DOHH2 (cell line): ENCODE measurements at regions not wholly inside any gene's neighbourhood (a gene's known extent, or its start where the extent isn't known, plus 50 kb on each side); places are given as distances from the start of the nearest gene placed in this dataset.

ENCODE experiments used
- H3F3A ChIP-seq: fragments of 200-600 bp; sonication (generic), shearing (Covaris generic); 2 replicates; pipeline ENCODE4 v1.6.0; 2016; ENCODE audit warnings: antibody characterized with exemption, mild to moderate bottlenecking; ENCODE audit not compliant: control insufficient read depth, insufficient read depth
- H3K27ac ChIP-seq: fragments of 200-600 bp; sonication (generic); 2 replicates; pipeline ENCODE4 v1.5.1; 2014; ENCODE audit warnings: low read depth, mild to moderate bottlenecking, low read length, moderate library complexity
- H3K27me3 ChIP-seq: fragments of 200-600 bp; sonication (generic); 2 replicates; pipeline ENCODE4 v1.6.1; 2014; ENCODE audit warnings: mild to moderate bottlenecking, low read length, mixed read lengths; ENCODE audit not compliant: control insufficient read depth
- H3K36me3 ChIP-seq: fragments of 200-600 bp; sonication (generic); 2 replicates; pipeline ENCODE4 v1.6.1; 2014; ENCODE audit warnings: mild to moderate bottlenecking, low read length, moderate library complexity, mixed read lengths; ENCODE audit not compliant: control insufficient read depth
- H3K4me1 ChIP-seq: fragments of 200-600 bp; sonication (generic); 2 replicates; pipeline ENCODE4 v1.6.1; 2014; ENCODE audit warnings: mild to moderate bottlenecking, low read length, mixed read lengths; ENCODE audit not compliant: control insufficient read depth
- H3K4me2 ChIP-seq: fragments of 200-600 bp; sonication (generic); 2 replicates; pipeline ENCODE4 v1.6.0; 2014; ENCODE audit warnings: mild to moderate bottlenecking, low read length, moderate library complexity
- H3K4me3 ChIP-seq: fragments of 200-600 bp; sonication (generic); 2 replicates; pipeline ENCODE4 v1.5.1; 2014; ENCODE audit warnings: mild to moderate bottlenecking, low read length, mixed read lengths
- H3K79me2 ChIP-seq: fragments of 200-600 bp; sonication (generic); 2 replicates; pipeline ENCODE4 v1.6.1; 2014; ENCODE audit warnings: mild to moderate bottlenecking, low read length, mixed read lengths; ENCODE audit not compliant: control insufficient read depth
- H3K9me2 ChIP-seq: fragments of 200-600 bp; sonication (generic); replicated peaks from 2 replicates; pipeline ENCODE4 v1.6.1; 2014; ENCODE audit warnings: mild to moderate bottlenecking, low read length, mixed read lengths; ENCODE audit not compliant: control insufficient read depth
- H3K9me3 ChIP-seq: fragments of 200-600 bp; sonication (generic); 2 replicates; pipeline ENCODE4 v1.6.1; 2014; ENCODE audit warnings: antibody characterized with exemption, low read length, mixed read lengths; ENCODE audit not compliant: control insufficient read depth, insufficient read depth
- H4K20me1 ChIP-seq: fragments of 200-600 bp; sonication (generic); 2 replicates; pipeline ENCODE4 v1.6.0; 2014; ENCODE audit warnings: low read depth, mild to moderate bottlenecking, antibody characterized with exemption, low read length, moderate library complexity; ENCODE audit not compliant: control insufficient read depth, insufficient read depth
- CTCF ChIP-seq: fragments of 200-600 bp; sonication (generic); IDR thresholded peaks from one replicate; pipeline ENCODE4 v1.5.1; 2014; ENCODE audit warnings: antibody characterized with exemption, mild to moderate bottlenecking, low read depth, low read length; ENCODE audit not compliant: poor library complexity, severe bottlenecking
- EZH2phosphoT487 ChIP-seq: fragments of 200-600 bp; sonication (generic); IDR thresholded peaks from 2 replicates; pipeline ENCODE4 v1.6.1; 2017; ENCODE audit warnings: borderline replicate concordance, mild to moderate bottlenecking, antibody characterized with exemption, low read length, moderate library complexity, mixed read lengths

DNA sequence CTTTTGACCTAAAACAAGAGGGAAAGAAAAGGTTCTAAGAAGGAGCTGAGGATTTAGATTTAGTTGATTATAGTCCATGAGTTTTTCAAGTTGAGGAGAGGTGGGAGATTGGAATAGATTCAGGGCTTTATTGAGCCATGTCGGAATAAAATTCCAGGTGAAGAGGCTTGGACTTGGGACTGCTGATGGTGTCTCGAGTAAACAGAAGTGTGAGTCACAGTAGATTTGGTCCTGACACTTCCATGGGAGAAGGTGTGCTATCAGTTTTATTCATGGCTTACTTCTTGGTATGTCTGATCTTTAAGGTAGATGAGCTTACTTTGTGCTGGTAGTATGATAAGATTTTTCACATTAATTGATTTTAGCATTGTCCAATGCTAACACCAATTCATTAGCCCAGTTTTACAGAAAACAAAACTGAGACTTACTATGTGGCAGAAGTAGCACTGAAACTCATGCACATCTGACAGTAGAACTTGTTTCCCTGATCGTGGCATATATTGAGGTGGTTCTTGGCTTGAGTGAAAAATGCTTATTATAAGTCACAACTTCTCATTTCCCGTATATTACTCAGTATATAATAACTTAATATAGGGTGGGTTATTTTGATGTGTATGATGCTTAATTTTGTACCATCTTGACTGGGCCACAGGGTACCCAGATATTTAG lies 172.4 kb upstream of the IGF1 start:
- Histone ChIP-seq H3K9me3 (peaks cover 6% of the 10 kb centered on the region; the same call in 1 of the 2 replicates), H3K4me2 (no peak overlapping the region), H3K79me2 (no peaks in the 10 kb centered on the region), H3K27me3 (no peaks in the 10 kb centered on the region), H3K9me2 (no peaks in the 10 kb centered on the region), H3K4me1 (no peaks in the 10 kb centered on the region), H3F3A (no peaks in the 10 kb centered on the region), H3K4me3 (no peak overlapping the region), H4K20me1 (no peaks in the 10 kb centered on the region), H3K27ac (no peak overlapping the region), H3K36me3 (no peaks in the 10 kb centered on the region)
- no peak for TF ChIP-seq CTCF
- no peak for TF ChIP-seq EZH2phosphoT487

- no peak overlapping the region for H3K4me3 ChIP-seq
- no peaks in the 10 kb centered on the region for H4K20me1 ChIP-seq
- no peaks in the 10 kb centered on the region for H3K36me3 ChIP-seq
- H3K27ac ChIP-seq = no peak overlapping the region
- H3K9me3 ChIP-seq = no peaks in the 10 kb centered on the region
- no peak overlapping the region for H3K4me2 ChIP-seq
- H3K79me2 ChIP-seq = no peaks in the 10 kb centered on the region
- no peaks in the 10 kb centered on the region for H3F3A ChIP-seq
- no peaks in the 10 kb centered on the region for H3K4me1 ChIP-seq
- no peaks in the 10 kb centered on the region for H3K9me2 ChIP-seq
- no peaks in the 10 kb centered on the region for H3K27me3 ChIP-seq
- TF ChIP-seq CTCF = no peak
- no peak for TF ChIP-seq EZH2phosphoT487
Observed at GRCh38 chr12:102645968-102646367, 165.6 kb upstream of the IGF1 start.

- Histone ChIP-seq H3K9me2 (no peaks in the 10 kb centered on the region), H3F3A (no peaks in the 10 kb centered on the region), H3K4me1 (no peaks in the 10 kb centered on the region), H4K20me1 (no peaks in the 10 kb centered on the region), H3K79me2 (no peaks in the 10 kb centered on the region), H3K4me2 (no peak overlapping the region), H3K36me3 (no peaks in the 10 kb centered on the region), H3K27me3 (no peaks in the 10 kb centered on the region), H3K27ac (no peak overlapping the region), H3K9me3 (no peaks in the 10 kb centered on the region), H3K4me3 (no peak overlapping the region)
- TF ChIP-seq EZH2phosphoT487 (no peak), CTCF (no peak)
Observed at GRCh38 chr12:102643879-102644575, 163.7 kb upstream of the IGF1 start.
